ENCODE measurements at regions not wholly inside any gene's neighbourhood (a gene's known extent, or its start where the extent isn't known, plus 50 kb on each side); places are given as distances from the start of the nearest gene placed in this dataset.
A peak's percentile ranks its signal among the peaks of the same experiment; 100 is the strongest.
"Not testable (repeated sequence)": the region's sequence is repeated elsewhere in the genome, so short reads cannot be mapped to it uniquely, and the experiment has no call there.

- DNase-seq: no peak
Observed at GRCh38 chr21:24658926-24659325, 948.4 kb downstream of the MRPL39 start.

- DNase-seq: no peak
Observed at GRCh38 chr21:24658026-24658425, 949.3 kb downstream of the MRPL39 start.

- DNase-seq: no peak
Observed at GRCh38 chr21:24649691-24650090, 957.6 kb downstream of the MRPL39 start.

GRCh38 chr21:24636696-24637095 is 970.6 kb downstream of the MRPL39 start:
- no peak for DNase-seq

- no peak for DNase-seq
Observed at GRCh38 chr21:24634749-24635148, 972.5 kb downstream of the MRPL39 start.

GRCh38 chr21:24628536-24628935 is 978.7 kb downstream of the MRPL39 start:
- no peak for DNase-seq

- no peak for DNase-seq
Observed at GRCh38 chr21:24628046-24628445, 979.2 kb downstream of the MRPL39 start.

- no peak for DNase-seq
Observed at GRCh38 chr21:24617819-24618218, 989.5 kb downstream of the MRPL39 start.

GRCh38 chr21:24594082-24594481 is 1013.2 kb downstream of the MRPL39 start:
- no peak for DNase-seq

- no peak for DNase-seq
Observed at GRCh38 chr21:24590261-24590660, 1017.0 kb downstream of the MRPL39 start.

- DNase-seq: no peak
Observed at GRCh38 chr21:24583473-24583872, 1023.8 kb downstream of the MRPL39 start.

- DNase-seq: no peak
Observed at GRCh38 chr21:24577301-24577700, 1030.0 kb downstream of the MRPL39 start.

GRCh38 chr21:24561291-24561690 is 1046.0 kb downstream of the MRPL39 start:
- DNase-seq: no peak

- DNase-seq: no peak
Observed at GRCh38 chr21:24552491-24552890, 1054.8 kb downstream of the MRPL39 start.

GRCh38 chr21:24545807-24546361 is 1061.4 kb downstream of the MRPL39 start:
- DNase-seq: no peak

- DNase-seq: peak; percentile 50
Observed at GRCh38 chr21:24514081-24514733, 1093.1 kb downstream of the MRPL39 start.

- DNase-seq: no peak
Observed at GRCh38 chr21:24509131-24509530, 1098.2 kb downstream of the MRPL39 start.

GRCh38 chr21:24486973-24487372 is 1120.3 kb downstream of the MRPL39 start:
- no peak for DNase-seq

GRCh38 chr21:24483361-24483760 is 1123.9 kb downstream of the MRPL39 start:
- DNase-seq: not testable (repeated sequence)

- no peak for DNase-seq
Observed at GRCh38 chr21:24470852-24471251, 1136.4 kb downstream of the MRPL39 start.

- no peak for DNase-seq
Observed at GRCh38 chr21:24456358-24456757, 1150.9 kb downstream of the MRPL39 start.

- no peak for DNase-seq
Observed at GRCh38 chr21:24450119-24450518, 1157.2 kb downstream of the MRPL39 start.

GRCh38 chr21:24445517-24445916 is 1161.8 kb downstream of the MRPL39 start:
- DNase-seq: no peak

GRCh38 chr21:24444736-24445135 is 1162.5 kb downstream of the MRPL39 start:
- DNase-seq: no peak

- no peak for DNase-seq
Observed at GRCh38 chr21:24436236-24436635, 1171.0 kb downstream of the MRPL39 start.

Measured in NCI-H748 treated with DMSO at 0.1 percent for 48 hours (cell line).